GM21390 (cell line): ENCODE measurements at regions not wholly inside any gene's neighbourhood (a gene's known extent, or its start where the extent isn't known, plus 50 kb on each side); places are given as distances from the start of the nearest gene placed in this dataset.
A peak's percentile ranks its signal among the peaks of the same experiment; 100 is the strongest.

Experiments used
- ATAC-seq: cut with Tn5 transposase; IDR thresholded peaks from one replicate; pipeline ENCODE4 v1.9.1; 2021; ENCODE audit not compliant: unreplicated experiment

DNA sequence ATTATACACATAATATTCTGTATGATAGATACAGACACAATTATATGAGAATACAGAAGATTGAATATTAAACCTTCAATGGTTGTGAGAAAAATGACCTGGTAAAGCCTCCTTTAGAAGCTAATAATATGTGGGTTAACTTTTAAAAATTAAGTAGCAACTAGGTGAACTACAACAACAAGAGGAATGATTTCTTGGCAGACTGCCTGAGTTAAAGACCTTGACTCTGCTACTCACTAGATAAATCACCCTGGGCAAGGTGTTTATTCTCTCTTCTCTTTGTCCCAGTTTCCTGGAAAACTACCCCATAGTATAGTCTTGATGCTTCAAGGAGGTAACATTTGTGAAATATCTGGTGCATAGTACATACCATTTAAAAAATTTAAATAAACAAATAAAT, 519.6 kb upstream of the TENM4 start:
- no peak for ATAC-seq

DNA sequence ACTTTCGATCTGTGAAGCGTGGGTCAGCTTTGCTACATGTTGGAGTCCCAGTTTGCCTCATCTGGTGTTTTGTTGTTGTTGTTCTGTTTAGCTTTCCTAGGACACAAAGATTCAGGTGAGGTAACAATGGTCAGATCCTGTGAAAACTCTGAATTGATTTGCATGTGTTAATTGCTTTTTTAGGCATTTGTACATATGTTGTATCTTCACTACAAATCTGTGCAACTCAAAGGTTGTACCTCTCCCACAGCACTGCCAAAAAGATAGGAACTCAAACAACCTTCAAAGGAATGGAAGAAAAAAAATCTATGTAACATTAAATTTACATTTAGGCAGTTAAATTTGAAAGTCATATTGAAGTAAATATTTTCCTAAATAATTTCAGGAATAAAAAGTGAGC, 518.5 kb upstream of the TENM4 start:
- no peak for ATAC-seq

GRCh38 chr11:79957702-79958101, 516.9 kb upstream of the TENM4 start:
- ATAC-seq, result no peak

GRCh38 chr11:79956061-79956460, 515.2 kb upstream of the TENM4 start:
- ATAC-seq, result no peak

GRCh38 chr11:79953629-79954028, 512.8 kb upstream of the TENM4 start:
- no peak for ATAC-seq

- no peak for ATAC-seq
Measured at GRCh38 chr11:79950741-79951140, 509.9 kb upstream of the TENM4 start.

GRCh38 chr11:79950172-79950571, 509.3 kb upstream of the TENM4 start:
- no peak for ATAC-seq

DNA sequence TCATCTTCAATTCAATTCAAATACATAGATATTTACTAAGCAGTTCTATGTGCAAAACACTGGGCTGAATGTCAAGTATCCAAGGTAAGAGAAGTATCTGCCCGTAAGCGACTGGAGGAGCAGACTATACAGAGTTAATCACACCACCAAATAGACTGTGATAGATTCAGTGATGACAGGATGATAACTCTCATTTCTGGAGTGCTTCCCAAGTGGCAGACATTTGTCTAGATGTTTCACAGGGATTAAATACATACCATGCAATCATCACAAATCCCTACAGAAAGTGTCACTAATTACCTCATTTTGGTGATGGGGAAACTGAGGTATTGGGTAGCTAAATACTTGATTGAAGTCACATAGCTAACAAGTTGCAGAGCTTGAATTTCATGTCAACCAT, 508.7 kb upstream of the TENM4 start:
- ATAC-seq, result no peak

DNA sequence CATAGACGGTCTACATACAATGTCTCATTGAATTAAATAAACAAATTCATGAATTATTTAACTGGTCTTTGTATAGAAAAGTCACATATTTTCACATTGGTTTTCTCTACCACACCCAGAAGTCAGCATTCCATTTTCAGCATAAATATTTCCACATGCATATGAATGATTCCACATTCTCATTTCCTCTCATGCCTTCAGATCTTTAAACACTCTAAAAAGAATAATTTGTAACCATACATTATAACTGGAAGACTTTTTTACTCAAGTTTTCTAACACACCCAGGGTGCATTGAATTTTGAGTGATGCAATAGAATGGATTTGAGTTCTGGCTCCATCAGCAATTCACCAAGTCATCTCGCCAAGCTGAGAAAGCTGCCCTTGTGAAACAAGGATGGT, 501.8 kb upstream of the TENM4 start:
- ATAC-seq, result no peak

- no peak for ATAC-seq
Measured at GRCh38 chr11:79942090-79942489, 501.3 kb upstream of the TENM4 start.

DNA sequence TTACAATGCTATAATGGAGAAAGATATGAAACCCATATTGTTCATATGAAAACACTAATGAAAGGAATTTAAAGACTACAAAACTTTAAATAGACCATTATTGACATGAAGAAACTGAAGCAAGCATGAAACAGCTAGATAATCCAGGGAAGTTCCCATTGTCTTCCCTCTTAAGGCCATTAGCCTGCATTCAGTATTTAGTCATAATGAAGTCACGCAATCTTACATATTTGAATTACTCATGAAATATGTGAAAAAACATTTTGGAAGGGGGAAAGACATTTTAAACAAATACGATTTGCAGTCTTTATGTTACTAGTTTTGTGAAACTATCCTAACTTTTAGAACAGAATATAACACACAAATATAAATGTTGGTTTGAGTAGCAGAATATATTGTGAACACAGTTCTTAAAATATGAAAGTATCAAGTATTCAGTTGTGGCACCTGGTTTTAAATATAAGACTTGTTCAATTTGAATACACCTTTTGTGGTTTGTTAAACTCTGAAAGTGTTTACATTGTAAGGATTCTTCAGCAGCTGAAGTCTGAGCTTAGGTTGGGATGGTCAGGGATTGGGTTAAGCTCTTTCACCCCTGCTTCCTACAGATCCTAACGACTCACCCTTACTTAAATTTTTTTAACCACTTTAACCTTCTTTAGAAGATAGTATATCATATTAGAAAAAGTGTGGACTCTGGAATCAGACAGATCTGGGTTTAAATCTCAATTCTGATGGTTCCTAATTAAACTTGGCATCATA, 500.3 kb upstream of the TENM4 start:
- no peak for ATAC-seq

- ATAC-seq, result no peak
Measured at GRCh38 chr11:79940165-79940564, 499.3 kb upstream of the TENM4 start.

DNA sequence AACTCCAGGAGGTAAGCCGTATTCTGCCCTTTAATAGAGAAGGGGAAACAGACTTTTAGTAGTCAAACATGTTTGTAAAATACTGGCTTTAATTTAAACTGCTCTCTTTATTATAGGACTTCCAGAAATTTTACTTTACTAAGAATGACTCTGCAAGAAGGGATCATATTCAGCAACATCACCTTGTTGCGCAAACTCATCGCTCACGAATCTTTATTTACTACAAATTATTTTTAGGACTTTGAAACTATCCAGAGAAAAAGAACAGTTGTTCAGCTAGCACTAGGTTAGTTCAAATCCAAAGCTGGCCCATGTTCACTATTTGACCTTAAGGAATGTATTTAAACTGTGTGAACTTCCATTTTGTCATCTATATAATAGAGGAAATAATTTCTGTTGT, 498.3 kb upstream of the TENM4 start:
- no peak for ATAC-seq

DNA sequence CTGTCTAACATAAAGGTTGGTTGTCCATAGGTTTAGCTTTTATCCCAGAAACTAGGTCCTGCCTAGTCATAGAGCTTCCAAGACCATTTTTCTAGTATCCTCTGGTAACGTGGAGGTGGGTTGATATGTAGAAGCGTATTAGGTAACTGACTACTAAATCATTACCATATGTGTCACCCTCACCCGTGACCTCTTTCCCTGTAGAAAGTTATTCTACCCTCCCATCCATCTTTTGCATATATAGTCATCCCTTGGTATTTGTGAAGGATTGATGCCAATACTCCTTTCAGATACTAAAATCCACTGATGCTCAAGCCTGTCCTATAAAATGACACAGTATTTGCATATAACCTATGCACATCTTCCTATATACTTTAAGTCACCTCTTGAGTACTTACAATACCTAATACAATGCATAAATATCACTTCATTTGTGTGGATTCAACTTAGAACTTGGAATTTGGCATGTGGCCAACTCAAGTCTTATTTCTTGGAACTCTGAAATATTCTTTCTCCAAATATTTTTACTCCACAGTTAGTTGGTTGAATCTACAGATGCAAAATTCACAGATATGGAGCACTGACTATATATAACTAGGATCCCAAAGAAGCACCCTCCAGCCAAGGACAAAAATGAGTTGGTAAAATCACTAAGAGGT, 497.0 kb upstream of the TENM4 start:
- no peak for ATAC-seq

DNA sequence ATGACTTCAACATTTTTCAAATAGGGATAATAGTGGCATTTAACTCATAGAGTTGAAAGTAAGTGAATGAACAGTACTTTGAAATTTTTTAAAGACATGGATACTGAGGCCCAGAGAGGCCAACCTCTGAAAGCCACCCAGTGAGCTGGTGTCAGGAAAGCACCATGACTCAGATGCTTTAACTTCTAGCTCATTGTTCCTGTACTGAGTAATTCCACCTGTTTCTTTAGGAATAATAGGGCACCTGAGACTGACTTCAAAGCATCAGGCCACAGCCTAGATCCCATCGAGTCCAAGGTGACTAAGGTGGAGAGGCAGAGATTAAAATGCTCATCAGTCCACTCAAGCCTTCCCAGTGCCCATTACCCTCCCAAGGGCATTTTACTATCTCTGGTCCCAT, 491.8 kb upstream of the TENM4 start:
- no peak for ATAC-seq

- no peak for ATAC-seq
Measured at GRCh38 chr11:79931692-79932091, 490.9 kb upstream of the TENM4 start.

DNA sequence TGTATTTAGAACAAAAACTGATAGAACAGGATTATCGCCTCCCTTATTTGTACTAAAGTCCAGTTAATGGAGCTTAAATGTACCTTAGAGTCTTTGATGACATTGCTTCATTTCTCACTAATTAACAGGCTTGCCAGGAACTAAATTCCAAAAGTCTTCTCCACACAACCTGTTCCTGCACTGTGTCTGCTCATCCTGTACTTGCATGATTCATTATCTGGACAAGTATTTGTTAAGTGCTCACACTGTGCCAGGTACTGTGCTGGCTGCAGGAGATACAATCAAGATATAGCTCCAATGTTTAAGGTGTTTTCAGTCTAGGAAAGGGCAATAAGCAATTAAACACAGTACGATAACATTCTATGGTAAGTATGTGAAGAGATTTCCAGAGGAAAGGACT, 485.9 kb upstream of the TENM4 start:
- ATAC-seq, result no peak

- peak; percentile 95 for ATAC-seq
Measured at GRCh38 chr11:79925570-79925969, 484.7 kb upstream of the TENM4 start.

DNA sequence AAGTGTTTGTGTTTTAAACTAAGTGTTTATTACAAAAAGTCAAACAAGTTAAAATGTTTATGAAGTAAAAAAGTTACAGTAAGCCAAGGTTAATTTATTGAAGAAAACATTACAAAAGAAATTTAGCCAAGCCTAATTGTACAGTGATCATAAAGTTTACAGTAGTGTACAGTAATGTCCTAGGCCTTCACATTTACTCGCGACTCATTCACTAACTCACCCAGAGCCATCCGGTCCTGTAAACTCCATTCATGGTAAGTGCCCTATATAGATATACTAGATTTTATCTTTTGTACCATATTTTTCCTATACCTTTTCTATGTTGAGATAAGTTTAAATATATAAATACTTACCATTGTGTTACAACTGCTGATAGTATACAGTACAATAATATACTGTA, 481.8 kb upstream of the TENM4 start:
- no peak for ATAC-seq

DNA sequence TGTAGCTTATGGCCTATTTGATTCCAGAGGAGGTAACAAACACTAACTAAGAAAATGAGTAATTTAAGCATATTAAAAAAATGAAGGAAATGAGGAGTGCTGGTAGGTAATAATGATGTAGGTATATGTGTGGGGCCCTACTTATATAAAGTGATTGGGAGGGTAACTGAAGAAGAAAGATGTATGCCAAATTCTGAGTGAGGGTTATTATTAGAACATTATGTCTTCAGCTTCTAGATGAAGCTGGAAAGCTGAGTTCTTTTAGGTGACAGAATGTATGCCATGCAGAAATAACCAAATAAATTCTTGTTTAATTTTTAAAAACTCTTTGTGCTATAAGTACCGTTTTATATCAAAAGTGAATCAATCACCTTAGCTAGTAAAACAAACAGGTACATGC, 479.6 kb upstream of the TENM4 start:
- no peak for ATAC-seq

- ATAC-seq, result no peak
Measured at GRCh38 chr11:79919350-79919749, 478.5 kb upstream of the TENM4 start.

GRCh38 chr11:79918846-79919245, 478.0 kb upstream of the TENM4 start:
- no peak for ATAC-seq

GRCh38 chr11:79906164-79906563, 465.3 kb upstream of the TENM4 start:
- ATAC-seq, result no peak
